Heart right ventricle (tissue), 16 donors: ENCODE measurements at regions not wholly inside any gene's neighbourhood (a gene's known extent, or its start where the extent isn't known, plus 50 kb on each side); places are given as distances from the start of the nearest gene placed in this dataset.

Experiments used
- ATAC-seq, 8 donors: fragments of 200-7000 bp; cut with Tn5 transposase; one replicate each; pipeline ENCODE4 v1.9.1; 2020; ENCODE audit warnings: mild to moderate bottlenecking in 8 of 8, moderate library complexity in 8 of 8, moderate number of reproducible peaks in 1 of 8
- DNase-seq, 2 donors: peaks; one replicate each; pipeline ENCODE4 v3.0.0-alpha.2; 2020
- H3K27ac ChIP-seq, 10 donors: fragments of 200-600 bp; sonication (generic) in 2 of 10; one replicate each; pipeline versions ENCODE4 v1.5.0 to v1.8.0; 2020 to 2022; ENCODE audit warnings: mild to moderate bottlenecking in 3 of 10
- H3K27me3 ChIP-seq, 7 donors: fragments of 200-600 bp; one replicate each; pipeline ENCODE4 v1.8.0; 2021 to 2022; ENCODE audit warnings: mild to moderate bottlenecking in 2 of 7
- H3K36me3 ChIP-seq, 9 donors: fragments of 200-600 bp; sonication (generic) in 1 of 9; one replicate each; pipeline versions ENCODE4 v1.5.0 to v1.8.0; 2020 to 2022; ENCODE audit warnings: mild to moderate bottlenecking in 2 of 9
- H3K4me1 ChIP-seq, 9 donors: fragments of 200-600 bp; sonication (generic) in 1 of 9; one replicate each; pipeline versions ENCODE4 v1.5.0 to v1.8.0; 2020 to 2022; ENCODE audit warnings: mild to moderate bottlenecking in 4 of 9
- H3K4me3 ChIP-seq, 10 donors: fragments of 200-600 bp; sonication (generic) in 2 of 10; one replicate each; pipeline versions ENCODE4 v1.5.0 to v1.8.0; 2020 to 2022; ENCODE audit warnings: mild to moderate bottlenecking in 7 of 10, moderate library complexity in 2 of 10
- H3K9me3 ChIP-seq, 11 donors: fragments of 200-600 bp in 10 of 11; sonication (generic) in 2 of 11; one replicate each; pipeline versions ENCODE4 v1.5.0 to v1.8.0; 2013 to 2022; ENCODE audit warnings: mild to moderate bottlenecking in 2 of 11, control low read depth in 1 of 11, moderate library complexity in 1 of 11
- WGBS, 2 donors: extraction: QIAGEN DNeasy Blood & Tissue Kit; methylation state at CpG; one replicate each; pipeline ENCODE4 v1.1.7; 2013; ENCODE audit warnings: inconsistent platforms in 1 of 2; 5-methylcytosine and 5-hydroxymethylcytosine counted together
- intact Hi-C, 10 donors: fragments of 100-400 bp; cut with DNase I; formaldehyde crosslinking; loops; one replicate each; pipeline versions ENCODE4 v1.11.1 to v1.14.2; 2022
- TF ChIP-seq, protein P1 (sequence below), 9 donors: fragments of 200-600 bp; sonication (generic) in 2 of 9; IDR thresholded peaks; one replicate each; pipeline versions ENCODE4 v1.5.0 to v1.8.0; 2021 to 2022; ENCODE audit warnings: antibody characterized with exemption in 9 of 9, mild to moderate bottlenecking in 5 of 9, moderate library complexity in 1 of 9
- donor health status: Arrhythmogenic right ventricular cardiomyopathy.
- donor health status: ischemic (EF 13 %, LVEDD 7.1; RV severe dilation, severe dysfunction).
- donor health status: healthy with polysubstance abuse.
- donor health status: DM: no; HTN: yes; CAD: no.
- donor health status: DM: no; HTN: no; CAD: no.
- donor health status: ischemic (EF 25% LVEDD 6.9; RV normal size, moderate dysfunction).
- donor health status: ischemic (EF 25% LVEDD 5.7; RV mildly dilated, moderate dysfunction).
- donor health status: healthy.
- donor health status: DM: yes; HTN: yes; CAD: no.
- donor health status: Ischemic cardiomyopathy.
- donor health status: ischemic (EF 35%, LVEDD 5.7; RV mildly dilated, moderate dysfunction).
- donor health status: nonischemic (EF 11% LVEDD 7.7; RV severe dilation, severe dysfunction).
- donor health status: DM: yes; HTN: yes; CAD: no.
- donor health status: PGD.
- donor health status: ischemic (EF 29% LVEDD 5.4; RV normal size, mild dysfunction).
- donor health status: nonischemic (EF 23%, LVEDD 6.1; RV moderate dilation, normal function).

- Histone ChIP-seq H3K27ac (no peak overlapping the region), H3K4me1 (no peaks in the 10 kb centered on the region), H3K27me3 (no peaks in the 10 kb centered on the region), H3K9me3 (no peaks in the 10 kb centered on the region), H3K36me3 (no peaks in the 10 kb centered on the region), H3K4me3 (no peak overlapping the region)
- ATAC-seq (peak in 1 of 8 donors; percentile 63), DNase-seq (no peak)
- intact Hi-C loops = no loop called here
- 63 to 64% methylated on average over 8 of the region's 8 CpGs for WGBS, 2 donors
- TF ChIP-seq, protein P1, sequence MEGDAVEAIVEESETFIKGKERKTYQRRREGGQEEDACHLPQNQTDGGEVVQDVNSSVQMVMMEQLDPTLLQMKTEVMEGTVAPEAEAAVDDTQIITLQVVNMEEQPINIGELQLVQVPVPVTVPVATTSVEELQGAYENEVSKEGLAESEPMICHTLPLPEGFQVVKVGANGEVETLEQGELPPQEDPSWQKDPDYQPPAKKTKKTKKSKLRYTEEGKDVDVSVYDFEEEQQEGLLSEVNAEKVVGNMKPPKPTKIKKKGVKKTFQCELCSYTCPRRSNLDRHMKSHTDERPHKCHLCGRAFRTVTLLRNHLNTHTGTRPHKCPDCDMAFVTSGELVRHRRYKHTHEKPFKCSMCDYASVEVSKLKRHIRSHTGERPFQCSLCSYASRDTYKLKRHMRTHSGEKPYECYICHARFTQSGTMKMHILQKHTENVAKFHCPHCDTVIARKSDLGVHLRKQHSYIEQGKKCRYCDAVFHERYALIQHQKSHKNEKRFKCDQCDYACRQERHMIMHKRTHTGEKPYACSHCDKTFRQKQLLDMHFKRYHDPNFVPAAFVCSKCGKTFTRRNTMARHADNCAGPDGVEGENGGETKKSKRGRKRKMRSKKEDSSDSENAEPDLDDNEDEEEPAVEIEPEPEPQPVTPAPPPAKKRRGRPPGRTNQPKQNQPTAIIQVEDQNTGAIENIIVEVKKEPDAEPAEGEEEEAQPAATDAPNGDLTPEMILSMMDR (IDR thresholded peaks at IDR 0.05) = no peak
Observed at GRCh38 chr2:6665093-6666045, 200.3 kb downstream of the CMPK2 start.

DNA sequence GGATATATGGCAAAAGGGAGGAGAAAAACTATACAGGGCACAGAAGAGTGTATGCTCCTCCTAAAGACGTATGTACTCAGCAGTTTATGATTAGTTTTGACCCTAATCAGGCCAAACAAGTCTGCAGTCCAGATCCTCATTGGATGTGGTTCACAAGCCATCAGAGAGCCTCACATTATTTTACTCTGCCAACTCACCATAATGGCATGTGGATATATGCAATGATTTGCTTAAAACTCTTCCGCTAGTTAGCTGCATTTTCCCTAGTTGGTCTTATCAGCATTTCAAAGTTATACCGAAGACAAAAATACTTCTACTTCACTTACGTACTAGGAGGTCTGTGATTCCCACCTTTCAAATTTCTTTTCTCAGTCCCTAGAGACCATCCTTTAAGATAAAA is 198.4 kb downstream of the CMPK2 start:
- H3K27me3 ChIP-seq = peaks cover 0 to 8% (median 0%) of the 10 kb centered on the region in 7 donors
- no peak overlapping the region for H3K27ac ChIP-seq
- no peaks in the 10 kb centered on the region for H3K4me1 ChIP-seq
- TF ChIP-seq, protein P1 (IDR thresholded peaks at IDR 0.05) = no peak
- DNase-seq (no peak), ATAC-seq (no peak)
- no peaks in the 10 kb centered on the region for H3K36me3 ChIP-seq
- intact Hi-C loops = no loop called here
- no peak overlapping the region for H3K4me3 ChIP-seq
- no peaks in the 10 kb centered on the region for H3K9me3 ChIP-seq
- 60 to 69% methylated on average over 4 of the region's 4 CpGs for WGBS, 2 donors

DNA sequence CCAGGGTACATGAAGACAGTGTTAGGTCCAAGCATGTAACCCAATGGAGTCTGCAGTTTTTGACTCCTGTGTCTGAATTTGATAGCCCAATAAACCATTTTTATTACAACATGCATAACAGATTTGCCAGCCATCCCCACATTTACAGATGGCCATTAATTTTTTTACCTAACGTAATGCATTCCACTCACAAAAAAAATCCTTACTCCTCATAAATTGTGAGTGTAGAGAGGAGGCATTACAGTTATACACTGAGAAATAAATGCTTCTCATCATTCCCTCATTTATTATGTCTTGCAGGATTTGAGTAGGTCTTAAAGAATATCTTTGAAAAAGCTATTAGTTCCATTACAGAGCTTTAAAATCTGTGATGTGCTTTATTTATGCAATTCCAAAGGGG is 193.8 kb downstream of the CMPK2 start:
- TF ChIP-seq, protein P1 (IDR thresholded peaks at IDR 0.05) = no peak
- intact Hi-C loops = no loop called here
- ATAC-seq = no peak
- H3K36me3 ChIP-seq = no peaks in the 10 kb centered on the region
- no peak overlapping the region for H3K27ac ChIP-seq
- no peak for DNase-seq
- 82 to 89% methylated on average over 1 of the region's 1 CpG for WGBS, 2 donors
- H3K4me1 ChIP-seq = no peaks in the 10 kb centered on the region
- H3K27me3 ChIP-seq = peaks cover 0 to 8% (median 0%) of the 10 kb centered on the region in 7 donors
- H3K9me3 ChIP-seq = no peaks in the 10 kb centered on the region
- H3K4me3 ChIP-seq = no peak overlapping the region

DNA sequence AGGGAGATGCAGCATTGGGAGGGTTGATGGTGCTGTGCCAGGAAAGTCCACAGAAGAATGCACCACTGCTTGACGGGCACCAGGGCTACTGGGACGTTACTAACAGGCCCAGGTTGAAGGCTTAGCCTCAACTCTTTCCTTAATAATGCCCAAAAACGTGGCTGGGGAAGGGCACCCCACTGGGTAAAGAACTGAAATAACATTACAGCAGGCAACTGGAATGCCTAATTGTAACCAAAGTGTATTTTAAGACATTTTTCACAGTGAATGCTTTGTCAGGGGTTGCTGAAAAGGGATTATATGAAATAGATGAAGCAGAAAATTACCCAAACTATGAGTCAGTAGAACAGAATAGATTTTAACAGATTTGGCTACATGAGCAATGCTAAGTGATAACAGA is 191.3 kb downstream of the CMPK2 start:
- H3K36me3 ChIP-seq = no peaks in the 10 kb centered on the region
- TF ChIP-seq, protein P1 (IDR thresholded peaks at IDR 0.05) = no peak
- intact Hi-C loops = no loop called here
- ATAC-seq = no peak
- no peak overlapping the region for H3K4me3 ChIP-seq
- no peak for DNase-seq
- H3K4me1 ChIP-seq = no peaks in the 10 kb centered on the region
- H3K27ac ChIP-seq = no peak overlapping the region
- H3K27me3 ChIP-seq = peaks cover 0 to 8% (median 0%) of the 10 kb centered on the region in 7 donors
- WGBS, 2 donors = 73 to 82% methylated on average over 3 of the region's 3 CpGs
- H3K9me3 ChIP-seq = no peaks in the 10 kb centered on the region
